ENCODE measurements at regions not wholly inside any gene's neighbourhood (a gene's known extent, or its start where the extent isn't known, plus 50 kb on each side); places are given as distances from the start of the nearest gene placed in this dataset.
"Not testable (repeated sequence)": the region's sequence is repeated elsewhere in the genome, so short reads cannot be mapped to it uniquely, and the experiment has no call there.

DNA sequence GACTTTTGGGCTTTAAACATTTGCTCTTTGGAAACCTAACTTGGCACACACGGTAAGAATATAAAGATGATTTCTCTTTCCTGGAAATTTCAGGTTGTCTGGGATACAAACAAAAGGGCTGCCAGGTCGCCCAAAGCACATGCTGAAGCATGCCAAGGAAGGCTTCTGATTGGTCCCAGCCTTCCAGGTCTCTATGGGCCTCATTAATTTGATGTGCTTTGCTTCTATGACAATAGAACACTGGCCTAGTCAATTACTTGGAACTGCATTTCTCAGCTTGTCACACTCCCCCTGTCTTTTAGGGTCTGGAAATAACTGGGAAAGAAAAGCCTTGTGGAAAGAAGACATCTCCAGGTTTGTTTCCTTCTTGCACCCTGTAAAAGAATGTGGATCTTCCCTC is 228.9 kb downstream of the ADCYAP1 start:
- no peak for DNase-seq (ENCODE audit: low read depth)

DNA sequence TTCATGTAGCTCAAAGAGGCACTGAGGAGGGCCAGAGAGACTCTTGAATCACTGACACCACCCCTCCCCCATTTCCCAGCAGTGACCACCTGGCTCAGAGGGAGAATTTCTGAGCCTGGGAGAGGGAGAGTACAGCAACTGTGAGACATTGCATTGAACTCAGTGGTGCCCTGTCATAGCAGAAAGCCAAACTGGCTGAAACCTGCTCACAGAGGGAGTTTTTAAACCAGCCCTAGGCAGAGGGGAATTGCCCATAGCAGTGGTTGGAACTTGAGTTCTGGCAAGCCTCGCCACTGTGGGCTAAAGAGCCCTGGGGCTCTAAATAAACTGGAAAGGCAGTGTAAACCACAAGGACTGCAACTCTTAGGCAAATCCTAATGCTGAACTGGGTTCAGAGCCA is 243.1 kb downstream of the ADCYAP1 start:
- no peak for DNase-seq (ENCODE audit: low read depth)

DNA sequence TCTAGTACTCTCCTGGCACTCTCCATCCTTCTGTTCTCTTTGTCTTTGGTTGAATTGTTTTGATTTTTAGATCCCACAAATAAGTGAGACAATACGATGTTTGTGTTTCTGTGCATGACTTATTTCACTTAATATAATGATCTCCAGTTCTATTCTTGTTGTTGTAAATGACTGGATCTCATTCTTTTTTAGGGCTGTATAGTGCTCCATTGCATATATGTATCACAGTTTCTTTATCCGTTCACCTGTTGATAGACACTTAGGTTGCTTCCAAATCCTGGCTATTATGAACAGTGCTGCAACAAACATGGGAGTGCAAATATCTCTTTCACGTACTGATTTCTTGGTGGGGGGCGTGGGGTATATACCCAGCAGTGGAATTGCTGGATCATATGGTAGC is 245.0 kb downstream of the ADCYAP1 start:
- DNase-seq (ENCODE audit: low read depth) = no peak

DNA sequence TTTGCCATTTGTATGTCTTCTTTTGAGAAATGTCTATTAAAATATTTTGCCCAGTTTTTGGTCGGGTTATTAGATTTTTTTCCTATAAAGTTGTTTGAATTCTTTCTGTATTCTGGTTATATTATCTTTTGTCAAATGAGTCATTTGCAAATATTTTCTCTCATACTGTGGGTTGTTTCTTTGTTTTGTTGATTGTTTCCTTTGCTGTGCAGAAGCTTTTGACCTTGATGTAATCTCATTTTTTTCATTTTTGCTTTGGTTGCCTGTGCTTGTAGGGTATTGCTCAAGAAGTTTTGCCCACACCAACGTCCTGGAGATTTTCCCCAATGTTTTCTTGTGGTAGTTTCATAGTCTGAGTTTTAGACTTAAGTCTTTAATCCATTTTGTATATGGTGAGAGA is 245.7 kb downstream of the ADCYAP1 start:
- DNase-seq (ENCODE audit: low read depth) = no peak

DNA sequence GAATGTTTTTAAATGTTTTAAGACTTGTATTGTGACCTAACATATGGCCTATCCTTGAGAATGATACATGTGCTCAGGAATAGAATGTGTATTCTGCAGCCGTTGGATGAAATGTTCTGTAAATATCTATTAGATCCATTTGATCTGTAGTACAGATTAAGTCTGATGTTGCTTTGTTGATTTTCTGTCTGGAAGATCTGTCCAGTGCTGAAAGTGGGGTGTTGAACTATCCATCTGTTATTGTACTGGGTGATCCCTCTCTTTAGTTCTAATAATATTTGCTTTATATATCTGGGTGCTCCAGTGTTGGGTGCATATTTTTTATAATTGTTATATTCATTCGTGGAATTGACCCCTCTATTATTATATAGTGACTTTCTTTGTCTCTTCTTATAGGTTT is 248.3 kb downstream of the ADCYAP1 start:
- not testable (repeated sequence) for DNase-seq (ENCODE audit: low read depth)

DNA sequence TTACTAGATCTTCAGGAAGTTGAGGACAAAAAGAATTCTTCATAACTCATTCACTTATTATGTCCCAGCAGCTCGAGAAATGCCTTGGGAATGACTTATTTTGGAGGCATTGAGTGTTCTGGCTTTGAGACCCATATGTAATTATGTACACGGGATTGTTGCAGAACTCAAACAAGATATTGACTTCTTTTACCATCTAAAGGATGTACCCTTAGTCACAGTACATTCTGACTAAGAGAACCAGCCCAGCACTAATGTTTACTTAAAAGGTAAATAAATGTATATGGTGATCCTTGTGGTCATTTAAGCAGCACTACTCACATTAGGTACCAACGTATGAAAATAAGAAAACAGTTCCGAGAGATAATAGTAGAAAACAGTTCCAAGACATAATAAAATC is 268.9 kb downstream of the ADCYAP1 start:
- DNase-seq (ENCODE audit: low read depth) = no peak

DNA sequence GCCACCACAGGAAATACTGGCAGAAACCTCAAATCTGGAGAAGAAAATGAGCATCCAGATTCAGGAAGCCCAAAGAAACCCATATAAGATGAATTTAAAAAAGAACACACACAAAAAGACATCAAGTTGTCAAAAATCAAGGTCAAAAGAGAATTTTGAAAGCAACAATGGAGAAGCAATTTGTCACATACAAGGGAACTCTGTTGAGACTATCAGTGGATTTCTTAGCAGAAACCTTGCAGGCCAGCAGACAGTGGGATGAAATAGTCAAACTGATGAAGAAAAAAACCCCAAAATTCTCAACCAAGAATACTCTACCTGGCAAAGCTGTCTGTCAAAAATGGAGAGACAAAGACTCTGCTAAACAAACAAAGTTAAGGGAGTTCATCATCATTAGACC is 272.6 kb downstream of the ADCYAP1 start:
- DNase-seq (ENCODE audit: low read depth) = no peak

DNA sequence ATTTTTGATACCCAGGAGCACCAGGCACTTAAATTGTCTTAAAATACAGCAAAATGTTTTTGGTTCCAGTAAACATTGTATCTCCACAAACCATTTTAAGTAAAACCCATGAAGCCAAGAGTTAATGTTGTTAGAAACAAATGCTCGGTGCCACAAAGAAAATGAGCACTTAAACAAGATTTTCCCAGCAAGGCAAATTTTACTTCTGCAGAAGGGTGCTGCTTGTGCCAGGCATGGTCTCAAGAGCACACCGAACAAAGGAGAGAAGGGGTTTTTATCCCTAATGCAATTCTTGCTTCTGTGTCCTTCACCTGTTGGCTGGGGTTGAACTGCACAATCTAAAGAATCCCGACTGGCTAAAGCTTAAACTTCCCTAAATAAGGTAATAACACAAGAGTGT is 286.7 kb downstream of the ADCYAP1 start:
- no peak for DNase-seq (ENCODE audit: low read depth)

DNA sequence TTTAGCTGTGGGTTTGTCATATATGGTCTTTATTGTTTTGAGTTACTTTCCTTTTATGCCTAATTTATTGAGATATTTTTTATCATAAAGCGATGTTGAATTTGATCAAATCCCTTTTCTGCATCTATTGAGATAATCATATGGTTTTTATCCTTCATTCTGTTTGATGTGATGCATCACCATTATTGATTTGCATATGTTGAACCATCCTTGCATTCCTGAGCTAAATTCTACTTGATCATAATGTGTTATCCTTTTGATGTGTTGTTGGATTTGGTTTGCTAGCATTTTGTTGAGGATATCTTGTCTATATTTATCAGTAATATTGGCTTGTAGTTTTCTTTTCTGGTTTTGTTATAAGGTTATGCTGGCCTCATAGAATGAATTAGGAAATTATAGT is 308.5 kb downstream of the ADCYAP1 start:
- no peak for DNase-seq (ENCODE audit: low read depth)

DNA sequence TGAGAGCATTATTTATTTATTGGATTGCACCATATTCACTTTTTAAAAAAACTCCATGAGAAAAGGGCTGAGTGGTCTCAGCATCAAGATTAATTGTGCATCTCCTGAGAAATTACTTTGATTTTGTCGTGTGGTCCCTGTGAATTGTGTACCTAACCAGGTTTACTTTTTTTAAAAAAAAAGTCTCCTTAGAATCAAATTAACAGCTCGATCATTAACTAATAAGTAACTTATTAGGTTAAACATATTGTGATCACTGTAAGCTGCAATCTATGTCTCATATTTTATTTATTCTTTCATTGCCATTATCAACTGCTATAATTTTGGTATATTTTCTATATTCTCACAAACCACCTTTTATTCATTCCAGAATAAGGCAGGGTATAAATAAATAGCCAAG is 318.2 kb downstream of the ADCYAP1 start:
- DNase-seq (ENCODE audit: low read depth) = no peak

DNA sequence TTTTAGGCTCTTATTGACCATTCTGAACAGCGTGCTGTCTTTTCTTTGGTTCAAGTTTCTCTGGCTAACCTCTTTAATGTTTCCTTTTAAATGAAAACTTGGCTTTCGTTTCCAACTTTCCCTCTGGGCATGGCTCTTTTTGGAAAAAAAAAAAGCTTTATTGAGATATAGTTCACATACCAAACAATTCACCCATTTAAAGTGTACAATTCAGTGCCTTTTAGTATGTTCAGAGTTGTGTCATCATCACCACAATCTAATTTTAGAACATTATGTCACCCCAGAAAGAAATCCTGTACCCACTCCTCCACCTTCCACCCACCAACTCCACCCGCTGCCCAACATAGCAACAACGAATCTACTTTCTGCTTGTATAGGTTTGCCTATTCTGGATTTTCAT is 322.4 kb downstream of the ADCYAP1 start:
- no peak for DNase-seq (ENCODE audit: low read depth)

DNA sequence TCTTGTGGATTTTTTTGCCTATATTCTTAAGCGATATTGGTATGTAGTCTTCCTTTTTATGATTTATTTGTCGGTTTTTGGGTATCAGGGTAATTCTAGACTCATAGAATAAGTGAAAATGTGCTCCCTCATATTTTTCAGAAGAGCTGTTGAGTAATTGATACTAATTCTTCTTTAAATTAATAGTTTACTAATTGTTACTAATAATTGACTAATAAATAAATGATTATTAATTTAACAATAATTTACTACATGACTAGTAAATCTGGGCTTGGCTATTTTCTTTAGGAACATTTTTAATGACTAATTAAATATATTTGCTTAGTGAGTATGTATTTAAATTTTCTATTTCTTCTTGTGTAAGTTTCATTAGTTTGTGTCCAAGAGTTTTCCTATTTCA is 325.0 kb downstream of the ADCYAP1 start:
- no peak for DNase-seq (ENCODE audit: low read depth)

DNA sequence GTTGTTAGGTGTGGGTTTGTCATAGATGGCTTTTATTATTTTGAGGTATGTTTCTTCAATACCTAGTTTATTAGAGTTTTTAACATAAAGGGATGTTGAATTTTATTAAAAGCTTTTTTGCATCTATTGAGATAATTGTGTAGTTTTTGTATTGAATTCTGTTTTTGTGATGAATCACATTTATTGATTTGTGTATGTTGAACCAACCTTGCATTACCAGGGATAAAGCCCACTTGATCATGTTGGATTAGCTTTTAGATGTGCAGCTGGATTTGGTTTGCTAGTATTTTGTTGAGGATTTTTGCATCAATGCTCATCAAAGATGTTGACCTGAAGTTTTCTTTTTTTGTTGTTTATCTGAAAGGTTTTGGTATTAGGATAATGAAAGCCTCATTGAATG is 328.2 kb downstream of the ADCYAP1 start:
- no peak for DNase-seq (ENCODE audit: low read depth)

DNA sequence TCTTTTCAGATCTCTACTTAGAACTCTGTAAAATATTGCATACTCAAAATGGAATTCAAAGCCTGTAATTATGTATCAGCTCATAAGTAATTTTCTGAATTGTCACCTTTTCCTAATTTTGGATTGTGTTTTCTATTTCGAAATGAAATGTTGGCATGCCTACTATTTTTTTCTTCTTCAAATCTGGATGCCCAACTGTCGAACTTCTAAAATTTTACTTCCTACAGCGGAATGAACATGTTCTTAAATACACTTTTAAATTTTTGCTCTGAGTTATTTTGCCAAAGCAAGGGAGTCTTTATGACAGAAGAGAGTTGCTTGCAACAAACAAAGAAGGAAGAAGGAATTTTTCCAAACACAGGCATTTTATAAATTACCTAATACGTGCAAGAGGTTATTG is 336.0 kb downstream of the ADCYAP1 start:
- DNase-seq (ENCODE audit: low read depth) = no peak

DNA sequence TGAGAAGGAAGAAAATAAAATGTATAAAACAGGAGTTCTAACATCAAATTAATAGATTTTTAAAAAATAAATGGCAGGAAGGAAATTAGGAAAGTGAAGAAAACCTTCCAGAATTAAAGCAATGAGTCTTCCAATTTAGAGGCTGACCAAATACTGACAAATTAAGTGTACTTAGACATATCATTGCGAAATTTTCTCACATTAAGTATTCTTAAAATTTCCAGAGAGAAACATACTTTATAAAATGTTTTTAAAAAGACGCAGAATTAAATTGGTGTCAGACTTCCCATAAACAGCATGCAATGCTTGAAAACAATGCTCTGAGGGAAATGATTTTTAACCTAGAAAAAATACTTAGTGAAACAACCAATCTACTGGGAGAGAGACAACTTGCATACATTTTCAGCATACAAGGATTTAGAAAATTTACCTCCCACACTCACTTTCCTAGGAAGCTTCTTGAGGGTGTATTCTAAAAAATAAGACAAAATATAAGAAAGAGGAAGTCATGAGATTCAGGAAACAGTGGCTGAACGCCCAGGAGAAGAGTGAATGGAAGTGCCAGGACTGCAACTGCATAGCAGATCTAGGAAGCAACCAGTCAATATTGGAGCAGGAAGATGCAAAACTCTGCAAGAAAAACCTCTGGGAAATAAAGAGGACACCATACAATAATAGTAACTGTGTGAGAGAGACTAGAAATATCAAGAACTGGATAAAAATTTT is 339.9 kb downstream of the ADCYAP1 start:
- no peak for DNase-seq (ENCODE audit: low read depth)

DNA sequence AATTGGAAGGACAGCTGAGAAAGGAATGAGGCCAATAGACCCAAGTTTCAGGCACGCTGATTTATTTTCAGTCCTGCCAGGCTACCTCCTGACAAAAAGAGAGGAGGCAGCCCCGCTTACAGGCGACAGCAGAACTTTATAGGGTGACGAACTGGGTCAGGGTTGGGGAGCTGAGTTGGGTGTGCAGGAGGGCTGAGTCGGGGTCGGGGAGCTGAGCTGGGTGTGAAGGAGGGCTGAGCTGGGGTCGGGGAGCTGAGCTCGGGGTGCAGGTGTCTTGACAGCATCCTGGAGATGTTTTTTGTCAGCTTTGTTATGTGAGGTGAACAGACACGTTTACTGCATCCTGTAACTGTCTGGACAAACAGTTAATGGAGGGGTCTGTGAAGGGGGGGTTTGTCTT is 342.2 kb downstream of the ADCYAP1 start:
- DNase-seq (ENCODE audit: low read depth) = no peak

DNA sequence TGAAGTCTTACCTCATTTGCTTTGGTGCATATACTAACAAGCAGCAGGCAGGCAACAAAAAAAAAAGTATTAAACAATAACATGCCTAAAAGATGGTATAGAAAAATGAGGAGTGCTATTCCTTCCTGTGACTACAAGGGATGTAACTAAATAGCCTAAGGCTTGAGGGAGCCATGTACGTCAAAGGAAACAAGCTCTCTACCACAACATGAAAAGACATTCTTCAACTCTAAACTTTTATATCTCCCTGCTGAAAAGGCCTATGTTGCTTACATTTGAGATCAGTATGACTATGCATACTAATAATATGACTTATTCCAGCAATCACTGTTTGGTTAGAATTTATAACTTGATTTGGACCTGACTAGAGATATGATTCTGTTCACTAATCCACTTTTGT is 347.9 kb downstream of the ADCYAP1 start:
- no peak for DNase-seq (ENCODE audit: low read depth)

DNA sequence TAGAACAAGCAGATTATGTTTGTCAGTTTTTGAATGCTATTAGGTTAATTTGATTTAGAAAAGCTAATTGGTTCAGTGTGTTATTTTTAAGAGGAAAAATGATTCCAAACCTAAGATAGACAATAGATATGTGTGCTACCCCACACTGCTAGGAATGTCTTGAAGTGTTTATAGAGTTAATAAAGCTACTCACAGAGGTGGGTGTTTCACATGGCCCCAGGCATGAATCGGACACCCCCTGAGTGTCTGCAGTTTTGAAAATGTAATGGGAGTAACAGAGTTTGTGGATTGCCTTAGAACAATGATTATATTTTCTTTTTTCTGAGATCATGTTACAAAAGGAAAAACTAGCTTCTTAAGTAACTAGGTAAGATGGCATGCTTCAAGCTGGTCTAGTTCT is 348.3 kb downstream of the ADCYAP1 start:
- no peak for DNase-seq (ENCODE audit: low read depth)

DNA sequence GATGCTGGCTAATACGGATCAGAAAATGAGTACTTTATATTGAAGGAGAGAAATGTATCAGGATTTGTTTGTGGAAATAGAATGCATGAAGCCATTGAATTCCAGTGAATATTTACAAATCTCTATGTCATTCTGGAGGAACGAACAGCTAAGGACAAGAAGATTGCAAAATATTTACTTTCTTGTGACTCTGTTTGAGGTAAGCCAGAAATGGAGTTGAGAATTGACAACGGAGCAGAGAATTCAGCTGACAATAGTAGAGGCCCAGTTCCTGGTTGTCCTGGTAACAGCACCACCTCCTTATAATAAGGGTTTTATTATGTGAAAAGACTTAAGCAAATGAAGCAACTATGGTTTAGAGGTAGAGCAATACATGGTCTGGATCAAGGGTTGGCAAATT is 349.2 kb downstream of the ADCYAP1 start:
- no peak for DNase-seq (ENCODE audit: low read depth)

DNA sequence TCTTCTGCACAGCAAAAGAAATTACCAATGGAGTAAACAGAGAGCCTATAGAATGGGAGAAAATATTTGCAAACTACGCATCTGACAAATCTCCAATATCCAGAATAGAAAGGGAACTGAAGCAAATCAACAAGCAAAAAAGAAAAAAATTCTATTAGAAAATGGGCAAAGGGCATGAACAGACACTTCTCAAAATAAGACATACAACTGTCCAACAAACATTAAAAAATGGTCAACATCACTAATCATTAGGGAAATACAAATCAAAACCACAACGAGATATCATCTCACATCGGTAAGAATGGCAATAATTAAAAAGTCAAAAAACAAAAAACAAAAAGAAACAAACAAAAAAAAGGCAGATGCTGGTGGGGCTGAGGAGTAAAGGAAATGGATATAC is 356.4 kb downstream of the ADCYAP1 start:
- DNase-seq (ENCODE audit: low read depth) = no peak

DNA sequence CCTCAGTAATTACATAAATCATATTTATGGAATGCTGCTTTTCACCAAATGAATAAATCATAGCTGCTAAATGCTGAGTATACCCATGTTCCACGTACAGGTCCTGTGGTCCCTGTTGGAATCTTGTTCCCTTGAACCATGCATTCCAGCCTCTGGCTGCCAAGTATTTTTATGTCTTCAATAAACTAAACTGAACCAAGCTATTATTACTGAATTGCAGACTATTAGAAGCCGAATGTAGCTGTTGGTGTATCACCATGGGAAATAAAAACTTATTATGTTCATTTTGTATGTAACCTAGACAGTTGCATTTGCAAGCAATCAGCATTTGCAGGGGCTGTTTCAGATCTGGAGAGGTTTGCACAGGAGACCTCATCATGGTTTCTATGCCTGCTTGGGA is 362.4 kb downstream of the ADCYAP1 start:
- no peak for DNase-seq (ENCODE audit: low read depth)

DNA sequence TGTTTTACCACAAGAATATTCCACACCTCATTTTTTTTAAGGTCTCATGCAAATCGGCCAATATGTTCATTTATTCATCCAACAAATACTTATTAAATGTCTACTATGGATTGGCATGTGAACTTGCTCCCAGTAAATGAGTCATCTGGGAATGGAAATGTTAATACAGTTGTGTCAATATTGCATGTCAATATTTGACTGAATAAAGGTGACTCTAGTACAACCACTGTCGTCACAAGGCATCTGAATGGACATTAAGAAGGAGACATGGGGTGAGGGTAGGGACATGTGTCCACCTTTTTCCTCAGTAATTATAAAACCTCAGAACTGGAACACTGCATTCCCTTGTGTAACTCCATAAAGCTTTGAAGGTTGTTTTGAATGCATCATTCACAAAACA is 365.4 kb downstream of the ADCYAP1 start:
- DNase-seq (ENCODE audit: low read depth) = no peak

DNA sequence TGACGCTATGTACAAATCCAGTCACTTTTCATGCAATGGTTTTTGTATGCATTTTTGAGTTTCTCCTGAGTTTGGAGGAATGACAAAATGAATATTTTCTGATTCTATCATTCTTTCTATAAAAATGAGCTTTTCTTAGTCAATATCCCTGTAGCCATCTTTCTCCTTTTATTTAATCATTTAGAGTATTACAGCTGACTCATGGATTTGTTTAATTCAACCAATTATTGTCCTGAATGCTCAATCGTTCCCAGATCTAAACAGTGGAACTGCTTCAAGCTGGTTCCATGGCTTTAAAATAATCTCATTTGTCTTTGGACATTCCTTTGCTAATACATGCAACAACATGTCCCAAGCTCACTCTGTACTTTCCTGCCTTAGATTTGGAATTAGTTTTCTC is 368.8 kb downstream of the ADCYAP1 start:
- no peak for DNase-seq (ENCODE audit: low read depth)

DNA sequence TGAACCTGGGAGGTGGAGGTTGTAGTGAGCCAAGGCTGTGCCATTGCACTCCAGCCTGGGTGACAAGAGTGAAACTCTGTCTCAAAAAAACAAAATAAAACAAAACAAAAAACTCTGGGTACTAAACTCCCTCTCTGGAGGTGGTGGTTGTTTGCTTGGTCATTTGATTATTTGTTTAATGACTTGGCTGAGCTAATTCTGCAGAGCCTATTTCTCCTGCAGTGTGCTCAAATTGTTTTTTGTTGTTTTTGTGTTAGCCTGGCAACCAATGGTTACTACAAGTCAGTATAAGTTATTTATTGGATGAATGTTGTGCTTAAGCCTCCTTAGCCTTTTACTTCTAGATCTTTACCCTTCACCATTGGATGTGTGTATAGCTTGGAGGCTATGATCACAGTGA is 387.5 kb downstream of the ADCYAP1 start:
- DNase-seq (ENCODE audit: low read depth) = no peak

DNA sequence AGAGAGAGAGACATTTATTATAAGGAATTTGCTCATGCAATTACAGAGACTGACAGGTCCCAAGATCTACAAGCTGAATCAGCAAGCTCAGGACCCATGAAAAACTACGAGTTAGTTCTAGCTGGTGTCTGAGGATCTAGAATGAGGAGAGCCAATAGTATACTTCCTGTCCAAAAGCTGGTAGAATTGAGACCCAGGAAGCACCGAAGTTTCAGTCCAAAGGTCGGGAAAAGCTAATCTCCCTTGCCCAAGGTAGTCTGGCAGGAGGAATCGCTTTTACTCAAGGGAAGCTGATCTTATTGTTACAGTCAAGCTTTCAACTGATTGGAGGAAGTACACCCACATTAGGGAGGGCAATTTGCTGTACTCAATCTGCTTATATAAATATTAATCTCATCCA is 389.6 kb downstream of the ADCYAP1 start:
- no peak for DNase-seq (ENCODE audit: low read depth)

Measured in non-pigmented ciliary epithelial cell (primary cell).